ENCODE measurements at regions not wholly inside any gene's neighbourhood (a gene's known extent, or its start where the extent isn't known, plus 50 kb on each side); places are given as distances from the start of the nearest gene placed in this dataset.
A peak's percentile ranks its signal among the peaks of the same experiment; 100 is the strongest.

DNA sequence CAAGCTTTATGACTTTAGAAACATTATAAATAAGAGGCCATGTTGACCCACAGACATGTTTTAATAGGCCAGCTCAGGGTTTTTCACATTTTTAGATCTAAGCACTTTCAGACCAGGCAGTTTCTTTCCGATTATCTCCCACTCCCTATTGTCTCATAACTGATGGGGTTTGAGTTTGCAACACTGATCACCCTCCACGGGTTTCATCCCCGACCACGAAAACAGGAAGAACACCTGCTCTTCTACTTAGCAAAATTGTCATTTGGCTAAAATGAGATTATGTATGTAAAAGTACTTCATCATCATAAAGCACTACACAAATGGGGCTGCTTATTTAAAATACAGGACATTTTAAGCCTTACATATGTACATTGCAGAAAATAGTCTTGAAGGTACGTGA, 407.9 kb downstream of the HNRNPD start:
- Histone ChIP-seq H3K9me3 (ENCODE audit: control insufficient read depth in 4 of 4, insufficient read depth in 3 of 4, low read length in 3 of 4) (no peaks in the 10 kb centered on the region), H3K4me1 (ENCODE audit: control insufficient read depth in 5 of 5, insufficient read depth in 5 of 5, low read length in 5 of 5) (no peaks in the 10 kb centered on the region), H3K9ac (ENCODE audit: insufficient read depth in 1 of 2, low read length in 2 of 2) (no peak overlapping the region), H3K27me3 (ENCODE audit: control insufficient read depth in 3 of 3, insufficient read depth in 3 of 3, low read length in 2 of 3) (no peaks in the 10 kb centered on the region), H3K27ac (ENCODE audit: low read depth in 1 of 2, low read length in 1 of 2) (no peak overlapping the region), H3K36me3 (ENCODE audit: control insufficient read depth in 4 of 4, insufficient read depth in 4 of 4, low read length in 4 of 4) (no peaks in the 10 kb centered on the region), H3K4me3 (no peak overlapping the region)
- WGBS, 2 donors: 56 to 75% methylated on average over 5 of the region's 5 CpGs
- ATAC-seq (ENCODE audit: insufficient read depth, low FRiP score): no peak
- DNase-seq: no peak
- TF ChIP-seq CTCF (IDR thresholded peaks at IDR 0.05; ENCODE audit: control extremely low read depth, extremely low read depth): no peak

GRCh38 chr4:81965454-81965853, 408.3 kb downstream of the HNRNPD start:
- Histone ChIP-seq H3K9ac (ENCODE audit: insufficient read depth in 1 of 2, low read length in 2 of 2) (no peak overlapping the region), H3K9me3 (ENCODE audit: control insufficient read depth in 4 of 4, insufficient read depth in 3 of 4, low read length in 3 of 4) (no peaks in the 10 kb centered on the region), H3K27ac (ENCODE audit: low read depth in 1 of 2, low read length in 1 of 2) (no peak overlapping the region), H3K36me3 (ENCODE audit: control insufficient read depth in 4 of 4, insufficient read depth in 4 of 4, low read length in 4 of 4) (no peaks in the 10 kb centered on the region), H3K4me1 (ENCODE audit: control insufficient read depth in 5 of 5, insufficient read depth in 5 of 5, low read length in 5 of 5) (no peaks in the 10 kb centered on the region), H3K4me3 (no peak overlapping the region), H3K27me3 (ENCODE audit: control insufficient read depth in 3 of 3, insufficient read depth in 3 of 3, low read length in 2 of 3) (no peaks in the 10 kb centered on the region)
- ATAC-seq (ENCODE audit: insufficient read depth, low FRiP score) (no peak), DNase-seq (no peak)
- WGBS, 2 donors: 88 to 94% methylated on average over 1 of the region's 1 CpG
- TF ChIP-seq CTCF (IDR thresholded peaks at IDR 0.05; ENCODE audit: control extremely low read depth, extremely low read depth): no peak

GRCh38 chr4:81963763-81964020, 410.1 kb downstream of the HNRNPD start:
- ATAC-seq (ENCODE audit: insufficient read depth, low FRiP score): no peak
- H3K9ac ChIP-seq (ENCODE audit: insufficient read depth in 1 of 2, low read length in 2 of 2): no peak overlapping the region
- no peaks in the 10 kb centered on the region for H3K36me3 ChIP-seq (ENCODE audit: control insufficient read depth in 4 of 4, insufficient read depth in 4 of 4, low read length in 4 of 4)
- H3K9me3 ChIP-seq (ENCODE audit: control insufficient read depth in 4 of 4, insufficient read depth in 3 of 4, low read length in 3 of 4): no peaks in the 10 kb centered on the region
- H3K27ac ChIP-seq (ENCODE audit: low read depth in 1 of 2, low read length in 1 of 2): no peak overlapping the region
- TF ChIP-seq CTCF (IDR thresholded peaks at IDR 0.05; ENCODE audit: control extremely low read depth, extremely low read depth): no peak
- H3K4me1 ChIP-seq (ENCODE audit: control insufficient read depth in 5 of 5, insufficient read depth in 5 of 5, low read length in 5 of 5): no peaks in the 10 kb centered on the region
- H3K4me3 ChIP-seq: no peak overlapping the region
- H3K27me3 ChIP-seq (ENCODE audit: control insufficient read depth in 3 of 3, insufficient read depth in 3 of 3, low read length in 2 of 3): no peaks in the 10 kb centered on the region
- DNase-seq: peak in 2 of 3 donors; percentile 10 to 28

DNA sequence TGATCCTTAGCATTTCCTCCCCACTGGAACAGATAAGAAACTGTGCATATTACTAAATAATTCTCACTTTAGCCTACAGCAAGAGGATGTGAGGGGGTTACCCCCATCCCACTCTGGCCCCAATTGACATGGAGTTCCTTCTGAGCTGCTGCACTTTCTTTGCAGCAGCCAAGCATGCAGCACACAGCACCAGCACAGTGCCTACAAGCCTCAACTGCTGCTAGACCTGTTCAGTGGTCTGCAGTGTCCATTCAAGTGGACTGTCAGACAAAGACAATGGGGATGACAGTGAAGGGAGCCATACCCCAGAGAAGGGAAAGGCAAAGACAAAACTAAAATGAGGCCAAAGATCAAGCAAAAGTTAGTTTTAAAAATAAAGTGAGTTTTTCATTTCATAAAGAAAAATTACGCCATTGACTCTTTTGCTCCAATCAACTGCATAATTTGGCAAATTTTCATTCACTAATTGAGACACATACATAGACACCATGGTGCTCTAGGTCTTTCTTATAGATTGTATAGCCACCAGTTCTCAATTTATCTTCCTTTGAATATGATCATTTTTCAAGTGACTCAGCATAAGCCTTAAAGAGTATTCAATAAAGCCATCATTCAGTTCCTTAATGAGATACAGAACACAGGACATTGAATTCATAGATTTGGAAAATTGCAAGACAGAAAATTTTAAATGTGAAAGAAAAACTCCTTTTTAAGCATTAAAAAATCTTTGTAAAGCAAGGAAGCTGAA, 410.6 kb downstream of the HNRNPD start:
- no peaks in the 10 kb centered on the region for H3K9me3 ChIP-seq (ENCODE audit: control insufficient read depth in 4 of 4, insufficient read depth in 3 of 4, low read length in 3 of 4)
- H3K9ac ChIP-seq (ENCODE audit: insufficient read depth in 1 of 2, low read length in 2 of 2): no peak overlapping the region
- TF ChIP-seq CTCF (IDR thresholded peaks at IDR 0.05; ENCODE audit: control extremely low read depth, extremely low read depth): no peak
- 93 to 96% methylated on average over 1 of the region's 1 CpG for WGBS, 2 donors
- no peaks in the 10 kb centered on the region for H3K27me3 ChIP-seq (ENCODE audit: control insufficient read depth in 3 of 3, insufficient read depth in 3 of 3, low read length in 2 of 3)
- ATAC-seq (ENCODE audit: insufficient read depth, low FRiP score): no peak
- no peak for DNase-seq
- no peaks in the 10 kb centered on the region for H3K4me1 ChIP-seq (ENCODE audit: control insufficient read depth in 5 of 5, insufficient read depth in 5 of 5, low read length in 5 of 5)
- H3K4me3 ChIP-seq: no peak overlapping the region
- no peak overlapping the region for H3K27ac ChIP-seq (ENCODE audit: low read depth in 1 of 2, low read length in 1 of 2)
- no peaks in the 10 kb centered on the region for H3K36me3 ChIP-seq (ENCODE audit: control insufficient read depth in 4 of 4, insufficient read depth in 4 of 4, low read length in 4 of 4)
